ACC112 (cell line): ENCODE measurements at regions not wholly inside any gene's neighbourhood (a gene's known extent, or its start where the extent isn't known, plus 50 kb on each side); places are given as distances from the start of the nearest gene placed in this dataset.

Experiments
- H2AFZ ChIP-seq: fragments of 200-600 bp; sonication (generic); one replicate; pipeline ENCODE4 v1.6.0; 2017; ENCODE audit warnings: antibody characterized with exemption, low read length; ENCODE audit not compliant: unreplicated experiment
- H3K27ac ChIP-seq: fragments of 200-600 bp; sonication (generic); 2 replicates; pipeline ENCODE4 v1.5.1; 2014; ENCODE audit warnings: low read depth, mild to moderate bottlenecking, antibody characterized with exemption, low read length, moderate library complexity
- H3K27me3 ChIP-seq: fragments of 200-600 bp; sonication (generic); 2 replicates; pipeline ENCODE4 v1.6.1; 2014; ENCODE audit warnings: mild to moderate bottlenecking, antibody characterized with exemption, low read length, moderate library complexity, mixed read lengths; ENCODE audit not compliant: insufficient read depth
- H3K36me3 ChIP-seq: fragments of 200-600 bp; sonication (generic); 2 replicates; pipeline ENCODE4 v1.6.1; 2016; ENCODE audit warnings: mild to moderate bottlenecking, antibody characterized with exemption, low read length, moderate library complexity, mixed read lengths; ENCODE audit not compliant: insufficient read depth
- H3K4me1 ChIP-seq: fragments of 200-600 bp; sonication (generic); one replicate; pipeline ENCODE4 v1.6.1; 2016; ENCODE audit warnings: low read length, mixed read lengths; ENCODE audit not compliant: insufficient read depth, unreplicated experiment, control insufficient read depth
- H3K4me3 ChIP-seq: fragments of 200-600 bp; sonication (generic); 2 replicates; pipeline ENCODE4 v1.5.1; 2014; ENCODE audit warnings: mild to moderate bottlenecking, low read depth, low read length
- H3K79me2 ChIP-seq: fragments of 200-600 bp; sonication (generic); one replicate; pipeline ENCODE4 v1.6.0; 2016; ENCODE audit warnings: low read length; ENCODE audit not compliant: control insufficient read depth, unreplicated experiment, insufficient read depth

DNA sequence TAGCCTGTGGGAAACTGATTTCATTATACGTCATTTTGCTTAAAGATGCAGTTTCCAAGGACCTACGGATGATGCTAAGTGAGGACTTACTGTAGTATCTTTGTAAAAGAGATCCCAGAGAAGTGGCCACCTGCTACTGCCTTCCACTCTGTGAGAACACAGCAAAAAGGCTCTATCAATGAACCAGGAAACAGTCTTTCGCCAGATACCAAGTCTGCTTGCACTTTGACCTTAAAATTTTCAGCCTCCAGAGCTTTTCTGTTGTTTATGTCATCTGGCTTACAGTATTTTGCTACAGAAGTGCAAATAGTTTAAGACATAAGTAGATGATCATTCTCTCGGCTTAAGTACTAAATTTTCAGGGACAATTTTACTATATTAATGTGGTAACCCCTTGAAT, 847.9 kb upstream of the CHAC2 start:
- no peaks in the 10 kb centered on the region for H3K36me3 ChIP-seq
- H3K27ac ChIP-seq: no peak overlapping the region
- no peak overlapping the region for H2AFZ ChIP-seq
- no peaks in the 10 kb centered on the region for H3K79me2 ChIP-seq
- H3K4me3 ChIP-seq: no peak overlapping the region
- H3K27me3 ChIP-seq: no peaks in the 10 kb centered on the region
- H3K4me1 ChIP-seq: peaks cover 13% of the 10 kb centered on the region

DNA sequence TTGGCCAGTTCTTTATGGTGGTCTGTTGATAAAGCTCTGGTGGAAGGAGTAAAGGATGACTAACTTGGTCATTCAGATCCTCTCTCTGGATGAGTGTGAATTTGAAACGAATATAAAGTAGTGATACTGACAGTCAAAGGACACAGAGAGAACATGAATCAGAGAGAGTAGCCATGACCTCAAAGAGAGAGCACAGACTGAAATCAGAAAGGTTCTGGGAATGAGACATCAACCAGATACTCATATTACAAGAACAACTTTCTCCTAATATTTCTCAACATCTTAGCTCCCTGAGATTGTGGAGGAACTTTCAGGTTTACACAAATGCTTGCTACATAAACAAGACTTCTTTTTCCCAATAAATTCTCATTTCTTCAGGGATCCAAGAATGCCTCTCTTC, 849.1 kb upstream of the CHAC2 start:
- H3K27me3 ChIP-seq: no peaks in the 10 kb centered on the region
- no peak overlapping the region for H3K4me3 ChIP-seq
- no peaks in the 10 kb centered on the region for H3K79me2 ChIP-seq
- H3K27ac ChIP-seq: peak overlapping the region; percentile 51; the same call in 1 of the 2 replicates
- no peaks in the 10 kb centered on the region for H3K36me3 ChIP-seq
- no peak overlapping the region for H2AFZ ChIP-seq
- H3K4me1 ChIP-seq: peaks cover 13% of the 10 kb centered on the region

DNA sequence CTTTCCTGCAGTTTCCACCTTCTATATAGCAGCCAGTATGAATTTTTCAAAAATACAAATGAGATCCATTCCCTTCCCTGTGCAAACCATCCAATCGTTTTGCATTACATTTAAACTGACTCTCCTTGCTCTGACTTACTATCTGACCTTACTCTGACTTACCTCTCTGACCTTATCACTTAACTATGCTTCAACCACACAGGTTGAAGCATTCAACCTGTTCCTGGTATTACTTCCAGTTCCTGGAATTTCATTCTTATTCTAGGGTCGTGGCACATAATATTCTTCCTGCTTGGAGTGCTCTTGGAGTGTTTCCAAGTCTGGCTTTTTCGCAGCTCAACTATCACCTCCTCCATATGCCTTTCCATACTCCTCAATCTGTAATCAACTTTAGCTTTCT, 850.6 kb upstream of the CHAC2 start:
- no peaks in the 10 kb centered on the region for H3K79me2 ChIP-seq
- no peak overlapping the region for H3K27ac ChIP-seq
- H3K4me1 ChIP-seq: peaks cover 13% of the 10 kb centered on the region
- H3K27me3 ChIP-seq: no peaks in the 10 kb centered on the region
- H3K36me3 ChIP-seq: no peaks in the 10 kb centered on the region
- H3K4me3 ChIP-seq: no peak overlapping the region
- no peak overlapping the region for H2AFZ ChIP-seq

DNA sequence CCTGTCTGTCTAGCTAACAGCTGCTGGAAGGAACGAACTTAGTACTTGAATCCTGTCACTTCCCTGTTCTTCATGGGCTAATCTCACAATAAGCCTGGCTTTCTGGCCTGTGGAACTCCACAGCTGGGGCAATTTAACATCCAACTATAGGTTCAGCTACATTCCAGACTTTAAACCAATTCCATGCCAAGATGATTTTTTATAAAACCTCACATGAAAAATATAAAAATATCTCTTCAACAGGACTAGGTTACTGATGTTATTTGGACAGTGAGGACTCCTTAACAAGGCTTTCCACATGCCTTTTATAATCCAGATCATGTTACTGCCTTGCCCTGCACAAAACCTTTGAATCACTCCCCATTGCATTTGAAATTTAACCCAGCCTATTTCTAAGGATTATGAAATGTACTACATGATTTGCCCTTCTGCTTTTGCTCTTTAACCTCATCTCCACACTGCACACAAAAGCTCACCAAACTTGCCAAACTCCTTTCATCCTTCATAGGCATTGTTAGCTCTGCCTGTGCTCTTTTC, 863.2 kb upstream of the CHAC2 start:
- H2AFZ ChIP-seq: no peak overlapping the region
- H3K4me3 ChIP-seq: no peak overlapping the region
- H3K27ac ChIP-seq: no peak overlapping the region

DNA sequence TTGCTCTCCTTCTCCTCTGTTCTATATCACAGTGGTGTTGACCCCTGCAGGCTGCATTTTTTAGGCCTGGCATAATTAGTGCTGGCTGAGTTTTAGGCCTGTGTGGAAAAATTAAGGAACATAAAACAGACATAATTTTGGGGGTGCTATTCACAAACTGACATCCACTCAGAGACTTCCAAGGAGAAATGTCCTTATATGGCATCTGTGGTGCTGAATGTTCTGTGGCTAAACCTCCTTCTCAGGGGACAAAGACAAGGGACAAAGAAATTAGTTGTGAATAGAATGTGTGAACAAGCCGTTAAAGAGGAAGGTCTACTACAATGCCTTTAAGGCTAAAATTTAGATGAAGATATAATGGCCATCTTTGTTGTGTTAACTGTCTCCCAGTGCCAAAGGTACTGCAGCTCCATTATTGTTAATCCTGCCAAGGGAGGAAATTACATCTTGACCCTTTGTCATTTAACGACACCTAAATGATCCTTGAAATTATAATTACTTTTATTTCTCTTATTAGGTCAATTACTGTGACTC, 870.0 kb upstream of the CHAC2 start:
- Histone ChIP-seq H3K27ac (no peak overlapping the region), H3K4me1 (no peaks in the 10 kb centered on the region), H2AFZ (no peak overlapping the region)

More for the DNA sequence above, 863.2 kb upstream of the CHAC2 start:
- Histone ChIP-seq H3K79me2 (no peaks in the 10 kb centered on the region), H3K4me1 (no peaks in the 10 kb centered on the region), H3K27me3 (no peaks in the 10 kb centered on the region), H3K36me3 (no peaks in the 10 kb centered on the region)

DNA sequence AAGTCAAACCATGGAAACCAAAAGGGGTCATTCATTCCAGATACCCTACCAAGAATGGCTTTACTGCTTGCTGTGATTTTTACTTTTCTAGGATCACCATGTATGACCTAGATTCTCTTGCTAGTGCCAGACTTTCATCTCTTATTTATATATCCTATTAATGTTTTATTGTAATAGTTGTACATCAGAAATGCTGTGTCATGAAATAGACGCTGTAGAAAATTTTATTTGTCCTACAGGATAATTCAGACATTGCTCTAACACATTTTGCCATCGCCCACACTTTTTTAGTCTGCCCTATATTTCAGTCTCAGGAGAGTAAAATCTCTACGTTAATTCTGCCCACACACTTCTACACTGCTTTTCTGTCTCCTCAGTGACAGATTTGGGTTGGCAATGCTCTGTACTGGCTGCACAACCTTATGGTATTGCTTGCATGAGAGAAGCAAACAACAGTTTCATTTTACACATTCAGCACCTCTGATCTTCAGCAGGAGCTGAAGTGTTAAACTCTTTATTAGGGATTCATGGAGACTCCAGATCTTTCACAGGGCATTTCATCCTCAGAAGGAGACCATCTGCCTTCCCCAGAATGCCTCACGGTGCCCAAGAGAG, 871.8 kb upstream of the CHAC2 start:
- Histone ChIP-seq H3K27me3 (no peaks in the 10 kb centered on the region), H3K4me3 (no peak overlapping the region), H3K27ac (no peak overlapping the region), H3K4me1 (no peaks in the 10 kb centered on the region), H3K36me3 (no peaks in the 10 kb centered on the region), H3K79me2 (no peaks in the 10 kb centered on the region), H2AFZ (no peak overlapping the region)

More for the DNA sequence above, 870.0 kb upstream of the CHAC2 start:
- no peak overlapping the region for H3K4me3 ChIP-seq
- no peaks in the 10 kb centered on the region for H3K27me3 ChIP-seq
- no peaks in the 10 kb centered on the region for H3K79me2 ChIP-seq
- no peaks in the 10 kb centered on the region for H3K36me3 ChIP-seq

DNA sequence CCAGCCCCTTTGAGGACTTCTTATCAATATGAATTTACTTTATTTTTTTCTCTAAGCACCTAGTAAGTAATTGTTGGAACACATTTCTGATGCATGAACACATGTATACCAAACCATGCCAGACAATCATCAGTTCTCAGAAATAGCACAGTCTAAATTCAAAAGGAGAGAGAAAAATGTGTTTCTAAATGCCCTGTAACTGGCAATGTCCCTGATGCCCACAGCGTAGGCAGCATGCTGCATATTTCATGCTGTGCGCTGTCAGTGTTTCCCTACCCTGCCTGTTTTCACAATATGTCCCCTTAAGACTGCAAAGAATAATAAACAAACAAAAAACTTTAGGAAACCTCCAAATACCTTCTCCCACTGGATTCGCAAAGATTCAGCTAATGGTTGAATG, 881.0 kb upstream of the CHAC2 start:
- H3K27me3 ChIP-seq: no peaks in the 10 kb centered on the region
- no peak overlapping the region for H3K4me3 ChIP-seq
- H2AFZ ChIP-seq: no peak overlapping the region
- H3K27ac ChIP-seq: no peak overlapping the region
- no peaks in the 10 kb centered on the region for H3K79me2 ChIP-seq
- peaks cover under 1% of the 10 kb centered on the region for H3K4me1 ChIP-seq
- H3K36me3 ChIP-seq: no peaks in the 10 kb centered on the region

DNA sequence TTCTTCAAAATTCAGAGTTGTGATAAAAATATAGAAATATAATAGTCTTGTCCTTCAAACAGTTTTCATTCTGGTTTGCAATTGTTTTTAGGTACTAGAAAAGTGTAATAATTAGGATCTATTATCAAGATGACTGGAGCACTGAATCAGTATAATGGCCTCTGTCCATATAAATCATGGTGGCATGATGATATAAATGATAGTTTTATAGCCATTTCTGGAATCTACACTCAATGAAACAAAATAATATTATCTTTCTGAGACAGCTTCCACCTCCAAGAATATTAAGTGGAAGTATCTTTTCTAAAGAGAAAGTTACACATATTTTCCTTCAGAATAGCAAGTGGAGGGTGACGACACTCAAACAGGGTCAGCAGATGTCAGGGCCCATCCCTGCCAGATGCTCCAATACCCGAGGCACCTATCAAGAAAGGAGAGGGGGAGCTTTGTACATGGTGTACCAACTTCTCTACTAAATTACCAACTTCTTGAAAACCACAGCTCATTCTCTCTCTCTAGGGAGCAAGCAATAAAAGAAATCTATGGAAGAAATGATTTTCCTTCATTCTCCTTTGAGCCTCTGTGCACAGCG, 882.7 kb upstream of the CHAC2 start:
- peaks cover 3% of the 10 kb centered on the region for H3K4me1 ChIP-seq
- H3K79me2 ChIP-seq: no peaks in the 10 kb centered on the region
- no peak overlapping the region for H2AFZ ChIP-seq
- no peaks in the 10 kb centered on the region for H3K36me3 ChIP-seq
- H3K27me3 ChIP-seq: no peaks in the 10 kb centered on the region
- H3K4me3 ChIP-seq: no peak overlapping the region
- no peak overlapping the region for H3K27ac ChIP-seq

DNA sequence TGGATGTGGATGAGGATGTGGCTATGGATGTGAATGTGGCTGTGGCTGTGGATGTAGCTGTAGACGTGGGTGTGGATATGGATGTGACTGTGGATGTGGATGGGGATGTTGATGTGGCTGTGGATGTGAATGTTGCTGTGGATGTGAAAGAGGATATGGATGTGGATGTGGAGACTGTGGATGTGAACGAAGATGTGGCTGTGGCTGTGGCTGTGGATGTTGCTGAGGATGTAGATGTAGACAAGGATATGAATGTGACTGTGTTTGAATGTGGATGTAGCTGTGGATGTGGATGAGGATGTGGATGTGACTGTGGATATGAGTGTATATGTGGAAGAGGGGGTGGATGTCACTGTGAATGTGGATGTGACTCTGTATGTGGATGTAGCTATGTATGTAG, 884.6 kb upstream of the CHAC2 start:
- Histone ChIP-seq H3K4me1 (peaks cover 3% of the 10 kb centered on the region), H2AFZ (no peak overlapping the region), H3K27me3 (no peaks in the 10 kb centered on the region)

DNA sequence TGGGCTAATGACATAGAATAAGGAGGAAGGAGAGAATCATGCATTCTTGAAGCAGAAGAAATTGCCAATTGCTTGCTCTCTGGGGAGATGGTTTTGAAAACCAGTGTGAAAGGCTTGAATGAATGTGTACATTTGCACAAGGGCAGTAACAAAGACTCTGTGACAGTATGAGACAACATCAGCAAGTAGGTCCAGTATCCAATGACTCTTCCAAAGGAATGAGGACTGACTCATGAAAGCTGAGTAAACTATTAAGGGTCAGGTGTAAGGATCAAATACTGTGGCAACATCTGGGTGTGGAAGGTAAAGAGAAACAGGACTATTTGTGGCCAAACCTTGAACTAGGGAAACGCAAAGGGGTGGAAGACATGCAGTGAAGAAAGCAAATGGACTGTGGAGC, 886.0 kb upstream of the CHAC2 start:
- H3K36me3 ChIP-seq: no peaks in the 10 kb centered on the region
- no peak overlapping the region for H3K4me3 ChIP-seq
- H3K27ac ChIP-seq: no peak overlapping the region
- peaks cover 3% of the 10 kb centered on the region for H3K4me1 ChIP-seq
- H3K27me3 ChIP-seq: no peaks in the 10 kb centered on the region
- H3K79me2 ChIP-seq: no peaks in the 10 kb centered on the region
- H2AFZ ChIP-seq: no peak overlapping the region

More for the DNA sequence above, 884.6 kb upstream of the CHAC2 start:
- Histone ChIP-seq H3K27ac (no peak overlapping the region), H3K4me3 (no peak overlapping the region), H3K36me3 (no peaks in the 10 kb centered on the region), H3K79me2 (no peaks in the 10 kb centered on the region)

DNA sequence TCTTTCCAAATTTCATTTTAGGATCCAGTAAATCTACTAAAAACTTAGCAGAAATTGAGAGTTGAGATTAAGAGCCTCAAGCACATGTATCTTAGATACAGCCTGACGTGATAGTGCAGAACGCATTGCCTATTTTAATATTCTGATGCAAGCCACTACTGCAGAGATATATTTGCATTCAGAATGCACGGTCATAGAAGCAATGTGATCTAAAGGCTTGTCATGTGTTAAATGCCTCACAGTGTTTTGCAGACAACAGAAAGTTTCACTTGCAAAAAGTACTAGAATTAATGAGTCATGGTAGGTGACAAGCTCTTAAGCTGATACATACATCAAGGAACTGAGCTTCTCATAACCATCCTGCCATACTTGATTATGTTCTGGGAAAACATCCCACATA, 886.7 kb upstream of the CHAC2 start:
- no peak overlapping the region for H3K27ac ChIP-seq
- no peaks in the 10 kb centered on the region for H3K27me3 ChIP-seq
- H3K4me3 ChIP-seq: no peak overlapping the region
- H3K36me3 ChIP-seq: no peaks in the 10 kb centered on the region
- no peaks in the 10 kb centered on the region for H3K79me2 ChIP-seq
- no peak overlapping the region for H2AFZ ChIP-seq
- H3K4me1 ChIP-seq: peaks cover 3% of the 10 kb centered on the region
